ENCODE measurements at regions not wholly inside any gene's neighbourhood (a gene's known extent, or its start where the extent isn't known, plus 50 kb on each side); places are given as distances from the start of the nearest gene placed in this dataset.

DNA sequence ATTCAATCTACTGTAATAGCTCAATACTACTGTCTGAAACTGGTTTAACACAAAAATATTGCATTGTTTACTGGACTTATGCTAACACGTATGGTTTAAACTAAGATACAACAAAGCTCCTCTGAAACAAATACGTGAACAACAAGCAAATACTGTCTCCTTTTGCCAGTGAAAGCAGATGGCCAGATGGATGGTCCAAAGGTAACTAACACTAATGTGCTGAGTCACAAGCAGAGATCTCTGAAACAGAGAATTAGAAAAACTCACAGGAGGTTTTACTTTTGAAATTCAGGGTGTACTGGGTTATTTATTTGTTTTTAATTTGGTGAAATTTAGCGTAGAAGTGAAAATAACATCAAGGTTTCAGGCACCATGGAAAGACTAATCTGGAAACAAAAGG is 124.3 kb upstream of the SOX4 start:
- TF ChIP-seq, protein P1, sequence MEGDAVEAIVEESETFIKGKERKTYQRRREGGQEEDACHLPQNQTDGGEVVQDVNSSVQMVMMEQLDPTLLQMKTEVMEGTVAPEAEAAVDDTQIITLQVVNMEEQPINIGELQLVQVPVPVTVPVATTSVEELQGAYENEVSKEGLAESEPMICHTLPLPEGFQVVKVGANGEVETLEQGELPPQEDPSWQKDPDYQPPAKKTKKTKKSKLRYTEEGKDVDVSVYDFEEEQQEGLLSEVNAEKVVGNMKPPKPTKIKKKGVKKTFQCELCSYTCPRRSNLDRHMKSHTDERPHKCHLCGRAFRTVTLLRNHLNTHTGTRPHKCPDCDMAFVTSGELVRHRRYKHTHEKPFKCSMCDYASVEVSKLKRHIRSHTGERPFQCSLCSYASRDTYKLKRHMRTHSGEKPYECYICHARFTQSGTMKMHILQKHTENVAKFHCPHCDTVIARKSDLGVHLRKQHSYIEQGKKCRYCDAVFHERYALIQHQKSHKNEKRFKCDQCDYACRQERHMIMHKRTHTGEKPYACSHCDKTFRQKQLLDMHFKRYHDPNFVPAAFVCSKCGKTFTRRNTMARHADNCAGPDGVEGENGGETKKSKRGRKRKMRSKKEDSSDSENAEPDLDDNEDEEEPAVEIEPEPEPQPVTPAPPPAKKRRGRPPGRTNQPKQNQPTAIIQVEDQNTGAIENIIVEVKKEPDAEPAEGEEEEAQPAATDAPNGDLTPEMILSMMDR (conservative IDR thresholded peaks at IDR 0.05 in 1 of 2, IDR thresholded peaks at IDR 0.05 in 1 of 2; ENCODE audit: low read depth in 1 of 2, low read length in 2 of 2) = no peak
- no peak for TF ChIP-seq EZH2 (IDR thresholded peaks at IDR 0.05; ENCODE audit: low read length, missing control alignments)

Measured in fibroblast of lung (primary cell).